ENCODE measurements at regions not wholly inside any gene's neighbourhood (a gene's known extent, or its start where the extent isn't known, plus 50 kb on each side); places are given as distances from the start of the nearest gene placed in this dataset.

DNA sequence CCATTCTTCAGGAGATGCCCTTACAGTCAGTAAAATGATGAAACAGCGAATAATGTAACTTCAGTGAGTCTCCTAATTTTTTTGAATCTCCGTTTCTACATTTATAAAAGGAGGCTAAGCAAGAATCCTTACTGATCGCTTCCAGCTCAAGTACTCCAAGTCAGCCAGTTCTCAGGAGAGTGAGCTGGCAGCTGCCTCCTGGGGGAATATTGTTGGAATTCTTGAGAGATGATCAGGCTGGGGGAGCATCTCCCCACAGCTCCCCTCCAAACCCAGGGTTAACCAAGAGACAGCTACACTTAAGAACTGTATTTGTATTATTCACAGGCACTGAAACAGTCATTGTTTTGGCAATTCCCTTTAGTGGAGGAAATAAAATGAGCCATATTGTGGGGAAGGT is 89.1 kb upstream of the PCSK2 start:
- TF ChIP-seq CTCF (IDR thresholded peaks at IDR 0.05; ENCODE audit: poor library complexity) (no peak), EZH2 (IDR thresholded peaks at IDR 0.05; ENCODE audit: borderline replicate concordance) (no peak), EZH2phosphoT487 (IDR thresholded peaks at IDR 0.05; ENCODE audit: low read depth, severe bottlenecking, unreplicated experiment) (no peak)

Measured in hepatocyte (in vitro differentiated cells).